H9 (cell line): ENCODE measurements at regions not wholly inside any gene's neighbourhood (a gene's known extent, or its start where the extent isn't known, plus 50 kb on each side); places are given as distances from the start of the nearest gene placed in this dataset.

Experiments used
- DNase-seq: peaks from one replicate; pipeline ENCODE4 v3.0.0-alpha.2; 2017
- H2AFZ ChIP-seq: one replicate; pipeline ENCODE4 v1.6.1; 2013; ENCODE audit warnings: mild to moderate bottlenecking, low read length, control low read depth, moderate library complexity
- H2AK5ac ChIP-seq: 2 replicates; pipeline ENCODE4 v1.6.1; 2013; ENCODE audit warnings: low read length, control low read depth, mixed read lengths; ENCODE audit not compliant: insufficient read length
- H2BK120ac ChIP-seq: one replicate; pipeline ENCODE4 v1.6.1; 2013; ENCODE audit warnings: low read depth, mild to moderate bottlenecking, low read length, control low read depth, inconsistent platforms; ENCODE audit not compliant: poor library complexity, severe bottlenecking
- H2BK12ac ChIP-seq: 2 replicates; pipeline ENCODE4 v1.6.1; 2013; ENCODE audit warnings: low read length, control low read depth, mixed read lengths, low read depth; ENCODE audit not compliant: insufficient read length
- H2BK15ac ChIP-seq: 2 replicates; pipeline ENCODE4 v1.6.1; 2013; ENCODE audit warnings: low read depth, low read length, control low read depth
- H2BK20ac ChIP-seq: one replicate; pipeline ENCODE4 v1.6.1; 2013; ENCODE audit warnings: low read depth, mild to moderate bottlenecking, low read length, control low read depth, inconsistent platforms; ENCODE audit not compliant: poor library complexity, severe bottlenecking
- H2BK5ac ChIP-seq: 2 replicates; pipeline ENCODE4 v1.6.1; 2013; ENCODE audit warnings: low read length, control low read depth, mixed read lengths; ENCODE audit not compliant: insufficient read length
- H3K14ac ChIP-seq: 2 replicates; pipeline ENCODE4 v1.6.1; 2013; ENCODE audit warnings: low read length, control low read depth; ENCODE audit not compliant: insufficient read depth
- H3K18ac ChIP-seq: 2 replicates; pipeline ENCODE4 v1.6.1; 2013; ENCODE audit warnings: low read depth, mild to moderate bottlenecking, mixed read lengths, low read length, control low read depth; ENCODE audit not compliant: insufficient read length
- H3K23ac ChIP-seq: 2 replicates; pipeline ENCODE4 v1.6.1; 2013; ENCODE audit warnings: low read length, control low read depth, mixed read lengths, low read depth; ENCODE audit not compliant: insufficient read length
- H3K23me2 ChIP-seq: 2 replicates; pipeline ENCODE4 v1.6.1; 2013; ENCODE audit warnings: low read depth, mild to moderate bottlenecking, mixed read lengths, low read length, control low read depth; ENCODE audit not compliant: insufficient read length, poor library complexity, severe bottlenecking
- H3K27ac ChIP-seq: 2 replicates; pipeline ENCODE4 v1.5.1; 2013; ENCODE audit warnings: low read length, control low read depth, mixed read lengths, low read depth; ENCODE audit not compliant: insufficient read length
- H3K27me3 ChIP-seq: 2 replicates; pipeline ENCODE4 v1.6.1; 2013; ENCODE audit warnings: low read length, control low read depth, inconsistent platforms; ENCODE audit not compliant: insufficient read depth
- H3K4ac ChIP-seq: 2 replicates; pipeline ENCODE4 v1.6.1; 2013; ENCODE audit warnings: low read depth, mild to moderate bottlenecking, control low read depth, inconsistent platforms, low read length, moderate library complexity
- H3K4me1 ChIP-seq: 2 replicates; pipeline ENCODE4 v1.6.1; 2013; ENCODE audit warnings: low read length, control low read depth, inconsistent platforms; ENCODE audit not compliant: insufficient read depth
- H3K4me2 ChIP-seq: 2 replicates; pipeline ENCODE4 v1.6.1; 2013; ENCODE audit warnings: low read length, control low read depth, mixed read lengths; ENCODE audit not compliant: insufficient read length, insufficient read depth
- H3K56ac ChIP-seq: 2 replicates; pipeline ENCODE4 v1.6.1; 2013; ENCODE audit warnings: low read depth, mild to moderate bottlenecking, mixed read lengths, low read length, control low read depth; ENCODE audit not compliant: insufficient read length
- H3K79me1 ChIP-seq: 2 replicates; pipeline ENCODE4 v1.6.1; 2013; ENCODE audit warnings: low read depth, mild to moderate bottlenecking, moderate library complexity, low read length, control low read depth, inconsistent platforms; ENCODE audit not compliant: insufficient read depth, poor library complexity, severe bottlenecking
- H3K79me2 ChIP-seq: 2 replicates; pipeline ENCODE4 v1.6.1; 2013; ENCODE audit warnings: low read length, control low read depth, inconsistent platforms; ENCODE audit not compliant: insufficient read depth
- H3K9ac ChIP-seq: 2 replicates; pipeline ENCODE4 v1.6.1; 2013; ENCODE audit warnings: low read length, control low read depth, mixed read lengths; ENCODE audit not compliant: insufficient read length; ENCODE audit errors: extremely low read depth
- H3K9me3 ChIP-seq: one replicate; pipeline ENCODE4 v1.6.1; 2013; ENCODE audit warnings: low read depth, low read length, inconsistent platforms; ENCODE audit not compliant: control insufficient read depth
- H3T11ph ChIP-seq: one replicate; pipeline ENCODE4 v1.6.1; 2013; ENCODE audit warnings: mild to moderate bottlenecking, low read length, control low read depth, inconsistent platforms
- H4K20me1 ChIP-seq: one replicate; pipeline ENCODE4 v1.6.1; 2013; ENCODE audit not compliant: control insufficient read depth, insufficient read length, insufficient read depth
- H4K5ac ChIP-seq: 2 replicates; pipeline ENCODE4 v1.6.1; 2013; ENCODE audit warnings: low read depth, mild to moderate bottlenecking, mixed read lengths, low read length, control low read depth; ENCODE audit not compliant: insufficient read length
- H4K8ac ChIP-seq: replicated peaks from 2 replicates; pipeline ENCODE4 v1.6.1; 2013; ENCODE audit warnings: low read length, control low read depth, mixed read lengths, low read depth; ENCODE audit not compliant: insufficient read length
- H4K91ac ChIP-seq: 2 replicates; pipeline ENCODE4 v1.6.1; 2013; ENCODE audit warnings: low read depth, mild to moderate bottlenecking, moderate library complexity, mixed read lengths, low read length, control low read depth; ENCODE audit not compliant: insufficient read length
- H3K27ac Mint-ChIP-seq, 3 experiments: 2 replicates in 2 of 3; 3 replicates in 1 of 3; pipeline ENCODE4 v1.8.0; 2020 to 2021; ENCODE audit warnings: mixed read lengths in 3 of 3, mild to moderate bottlenecking in 1 of 3, moderate library complexity in 1 of 3
- H3K27me3 Mint-ChIP-seq: 2 replicates; pipeline ENCODE4 v1.8.0; 2021; ENCODE audit warnings: low read depth, mild to moderate bottlenecking, moderate library complexity, mixed read lengths
- H3K36me3 Mint-ChIP-seq, 3 experiments: 2 replicates in 2 of 3; 3 replicates in 1 of 3; pipeline ENCODE4 v1.8.0; 2020 to 2021; ENCODE audit warnings: low read depth in 3 of 3, mixed read lengths in 3 of 3; ENCODE audit not compliant: insufficient read depth in 1 of 3
- H3K4me1 Mint-ChIP-seq, 2 experiments: 2 replicates each; pipeline ENCODE4 v1.8.0; 2020; ENCODE audit warnings: mixed read lengths in 2 of 2
- H3K4me3 Mint-ChIP-seq, 2 experiments: 2 replicates in 1 of 2; 3 replicates in 1 of 2; pipeline ENCODE4 v1.8.0; 2020 to 2021; ENCODE audit warnings: mild to moderate bottlenecking in 2 of 2, mixed read lengths in 2 of 2, moderate library complexity in 1 of 2
- H3K9me3 Mint-ChIP-seq, 2 experiments: 2 replicates in 1 of 2; 3 replicates in 1 of 2; pipeline ENCODE4 v1.8.0; 2020; ENCODE audit warnings: mild to moderate bottlenecking in 2 of 2, mixed read lengths in 2 of 2, moderate library complexity in 1 of 2
- CTCF ChIP-seq: fragments of 200-600 bp; sonication (generic); conservative IDR thresholded peaks from 3 replicates; pipeline ENCODE4 v1.8.0; 2021; ENCODE audit warnings: antibody characterized with exemption, mild to moderate bottlenecking
- WGBS: extraction: QIAGEN DNeasy Blood & Tissue Kit; methylation state at CpG from one replicate; pipeline ENCODE4 v1.1.7; 2013; ENCODE audit warnings: missing lambda C conversion rate, low lambda C conversion rate, mixed read lengths; ENCODE audit not compliant: insufficient read length; ENCODE audit errors: extremely low coverage; 5-methylcytosine and 5-hydroxymethylcytosine counted together

DNA sequence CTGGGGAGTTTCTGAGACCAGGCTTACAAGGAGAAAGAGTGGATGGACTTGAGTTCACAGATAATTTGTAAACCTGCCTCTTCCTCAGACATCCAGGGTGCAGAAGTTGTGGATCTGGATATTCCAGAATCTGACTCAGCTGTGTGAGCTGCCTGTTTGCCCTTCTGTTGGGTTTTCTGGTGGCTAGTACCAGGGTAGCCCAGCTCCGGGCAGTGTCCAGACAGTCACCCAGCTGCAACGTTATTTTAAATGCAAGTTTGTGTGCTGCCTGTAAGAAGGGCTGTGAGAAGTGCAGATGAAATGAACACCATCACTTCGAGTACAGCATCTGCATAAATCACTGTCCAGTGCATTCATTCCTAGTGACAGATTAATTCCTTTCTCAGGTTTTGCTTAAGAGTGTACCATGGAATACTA is 1053.0 kb downstream of the TUSC7 start:
- no peak overlapping the region for H3K14ac ChIP-seq
- no CpG with 5 or more reads among the region's 3 CpGs for WGBS
- H3K4me1 ChIP-seq = peaks cover 3% of the 10 kb centered on the region; the same call in 1 of the 2 replicates
- H3K4me3 Mint-ChIP-seq = no peak overlapping the region
- 0 out of 2 replicates have a peak, but pooled peaks cover 2% of the 10 kb centered on the region for H3K27me3 Mint-ChIP-seq
- no peaks in the 10 kb centered on the region for H3K9me3 Mint-ChIP-seq
- H2AK5ac ChIP-seq = no peak overlapping the region
- no peak for TF ChIP-seq CTCF
- no peak overlapping the region for H3K18ac ChIP-seq
- H3K4me2 ChIP-seq = no peak overlapping the region
- no peak overlapping the region for H2AFZ ChIP-seq
- no peaks in the 10 kb centered on the region for H3K79me2 ChIP-seq
- H3K23ac ChIP-seq = no peak overlapping the region
- H3K9ac ChIP-seq = no peak overlapping the region
- no peaks in the 10 kb centered on the region for H3K79me1 ChIP-seq
- no peak overlapping the region for H2BK12ac ChIP-seq
- H3K9me3 ChIP-seq = no peaks in the 10 kb centered on the region
- no peak overlapping the region for H3K27ac ChIP-seq
- no peaks in the 10 kb centered on the region for H3K36me3 Mint-ChIP-seq
- H3T11ph ChIP-seq = no peak overlapping the region
- H4K5ac ChIP-seq = no peak overlapping the region
- no peak overlapping the region for H2BK20ac ChIP-seq
- H4K20me1 ChIP-seq = no peaks in the 10 kb centered on the region
- H3K56ac ChIP-seq = no peak overlapping the region
- H3K4ac ChIP-seq = no peak overlapping the region
- H4K91ac ChIP-seq = no peak overlapping the region
- H3K4me1 Mint-ChIP-seq = peaks cover 17 to 21% of the 10 kb centered on the region in 2 experiments
- no peak for DNase-seq
- no peaks in the 10 kb centered on the region for H3K23me2 ChIP-seq
- no peak overlapping the region for H2BK15ac ChIP-seq
- H2BK5ac ChIP-seq = no peak overlapping the region
- no peak overlapping the region for H4K8ac ChIP-seq
- no peaks in the 10 kb centered on the region for H3K27me3 ChIP-seq
- no peak overlapping the region for H2BK120ac ChIP-seq
- H3K27ac Mint-ChIP-seq = no peak overlapping the region
